Glutamatergic neuron (in vitro differentiated cells): ENCODE measurements at regions not wholly inside any gene's neighbourhood (a gene's known extent, or its start where the extent isn't known, plus 50 kb on each side); places are given as distances from the start of the nearest gene placed in this dataset.

Experiments used
- DNase-seq: peaks from one replicate; pipeline ENCODE4 v3.0.0; 2022
- H3K27ac Mint-ChIP-seq: one replicate; pipeline ENCODE4 v1.8.0; 2020; ENCODE audit warnings: mild to moderate bottlenecking, mixed read lengths, inconsistent platforms; ENCODE audit not compliant: unreplicated experiment
- H3K27me3 Mint-ChIP-seq: one replicate; pipeline ENCODE4 v1.8.0; 2020; ENCODE audit warnings: mild to moderate bottlenecking, moderate library complexity, mixed read lengths, inconsistent platforms; ENCODE audit not compliant: unreplicated experiment
- H3K36me3 Mint-ChIP-seq: one replicate; pipeline ENCODE4 v1.8.0; 2020; ENCODE audit warnings: mild to moderate bottlenecking, mixed read lengths, inconsistent platforms; ENCODE audit not compliant: unreplicated experiment
- H3K4me1 Mint-ChIP-seq: one replicate; pipeline ENCODE4 v1.8.0; 2020; ENCODE audit warnings: mild to moderate bottlenecking, low read depth, mixed read lengths, inconsistent platforms; ENCODE audit not compliant: unreplicated experiment
- H3K4me3 Mint-ChIP-seq: one replicate; pipeline ENCODE4 v1.8.0; 2020; ENCODE audit warnings: mild to moderate bottlenecking, mixed read lengths, inconsistent platforms; ENCODE audit not compliant: unreplicated experiment
- H3K9me3 Mint-ChIP-seq: one replicate; pipeline ENCODE4 v1.8.0; 2020; ENCODE audit warnings: mild to moderate bottlenecking, moderate library complexity, mixed read lengths, inconsistent platforms; ENCODE audit not compliant: unreplicated experiment
- CTCF ChIP-seq: fragments of 200-600 bp; sonication (generic); IDR thresholded peaks from one replicate; pipeline ENCODE4 v1.5.0; 2021; ENCODE audit not compliant: partially characterized antibody, unreplicated experiment

GRCh38 chr7:47037607-47038006 is 544.3 kb downstream of the TNS3 start:
- H3K9me3 Mint-ChIP-seq: no peaks in the 10 kb centered on the region
- H3K36me3 Mint-ChIP-seq: peaks cover 4% of the 10 kb centered on the region
- H3K27ac Mint-ChIP-seq: no peak overlapping the region
- TF ChIP-seq CTCF: no peak
- DNase-seq: no peak
- peaks cover 3% of the 10 kb centered on the region for H3K4me1 Mint-ChIP-seq
- H3K27me3 Mint-ChIP-seq: peaks cover 2% of the 10 kb centered on the region
- no peak overlapping the region for H3K4me3 Mint-ChIP-seq

- peaks cover 2% of the 10 kb centered on the region for H3K27me3 Mint-ChIP-seq
Measured at GRCh38 chr7:47036909-47037308, 545.0 kb downstream of the TNS3 start.

GRCh38 chr7:47035522-47035921 is 546.4 kb downstream of the TNS3 start:
- DNase-seq: no peak
- Mint-ChIP-seq H3K4me3 (no peak overlapping the region), H3K27ac (no peak overlapping the region), H3K9me3 (no peaks in the 10 kb centered on the region), H3K36me3 (no peaks in the 10 kb centered on the region), H3K4me1 (peaks cover 3% of the 10 kb centered on the region), H3K27me3 (peaks cover 2% of the 10 kb centered on the region)
- TF ChIP-seq CTCF: no peak

More at GRCh38 chr7:47036909-47037308, 545.0 kb downstream of the TNS3 start:
- Mint-ChIP-seq H3K36me3 (peaks cover under 1% of the 10 kb centered on the region), H3K4me3 (no peak overlapping the region), H3K4me1 (peaks cover 3% of the 10 kb centered on the region), H3K27ac (no peak overlapping the region), H3K9me3 (no peaks in the 10 kb centered on the region)
- no peak for TF ChIP-seq CTCF
- no peak for DNase-seq

GRCh38 chr7:47034180-47034579 is 547.7 kb downstream of the TNS3 start:
- DNase-seq: no peak
- Mint-ChIP-seq H3K4me3 (no peak overlapping the region), H3K27ac (no peak overlapping the region), H3K9me3 (no peaks in the 10 kb centered on the region), H3K4me1 (peaks cover 3% of the 10 kb centered on the region), H3K36me3 (no peaks in the 10 kb centered on the region), H3K27me3 (peaks cover 2% of the 10 kb centered on the region)
- no peak for TF ChIP-seq CTCF

- no peak for TF ChIP-seq CTCF
- DNase-seq: no peak
- H3K36me3 Mint-ChIP-seq: no peaks in the 10 kb centered on the region
- H3K4me3 Mint-ChIP-seq: no peak overlapping the region
- no peak overlapping the region for H3K27ac Mint-ChIP-seq
- peaks cover 2% of the 10 kb centered on the region for H3K27me3 Mint-ChIP-seq
- no peaks in the 10 kb centered on the region for H3K9me3 Mint-ChIP-seq
- H3K4me1 Mint-ChIP-seq: peaks cover 4% of the 10 kb centered on the region
Measured at GRCh38 chr7:47032536-47032908, 549.4 kb downstream of the TNS3 start.
